GM12864 (cell line): ENCODE measurements at regions not wholly inside any gene's neighbourhood (a gene's known extent, or its start where the extent isn't known, plus 50 kb on each side); places are given as distances from the start of the nearest gene placed in this dataset.

Source experiments
- DNase-seq: peaks from one replicate; pipeline ENCODE4 v3.0.0-alpha.2; 2011; ENCODE audit warnings: low read depth
- H3K4me3 ChIP-seq: 2 replicates; pipeline ENCODE4 v1.5.1; 2011; ENCODE audit warnings: mild to moderate bottlenecking, low read depth, low read length, control low read depth
- TF ChIP-seq, protein P1 (sequence below): IDR thresholded peaks from 2 replicates; pipeline ENCODE4 v1.5.1; 2011; ENCODE audit warnings: low read depth, mild to moderate bottlenecking, moderate library complexity, low read length, control low read depth, inconsistent platforms; ENCODE audit errors: missing control alignments

DNA sequence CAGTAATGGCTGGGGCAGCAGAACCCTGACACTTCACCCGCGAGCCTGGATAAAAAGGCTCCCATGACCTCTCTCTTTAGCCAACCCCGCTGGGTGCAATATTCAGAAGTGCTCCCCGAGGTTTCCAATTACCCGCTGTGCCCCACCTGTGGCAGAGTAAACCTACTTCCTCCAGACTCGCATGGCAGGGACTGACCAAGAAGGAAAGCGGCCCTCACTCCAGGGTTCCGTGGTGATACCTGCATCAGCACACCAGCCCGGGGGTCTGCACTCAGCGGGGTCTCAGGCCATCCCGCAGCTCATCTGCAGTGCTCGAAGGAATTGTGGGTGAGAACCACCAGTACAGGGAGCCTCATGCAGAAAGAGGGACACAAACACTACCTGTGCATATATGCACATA lies 136.3 kb upstream of the FMN2 start:
- TF ChIP-seq, protein P1, sequence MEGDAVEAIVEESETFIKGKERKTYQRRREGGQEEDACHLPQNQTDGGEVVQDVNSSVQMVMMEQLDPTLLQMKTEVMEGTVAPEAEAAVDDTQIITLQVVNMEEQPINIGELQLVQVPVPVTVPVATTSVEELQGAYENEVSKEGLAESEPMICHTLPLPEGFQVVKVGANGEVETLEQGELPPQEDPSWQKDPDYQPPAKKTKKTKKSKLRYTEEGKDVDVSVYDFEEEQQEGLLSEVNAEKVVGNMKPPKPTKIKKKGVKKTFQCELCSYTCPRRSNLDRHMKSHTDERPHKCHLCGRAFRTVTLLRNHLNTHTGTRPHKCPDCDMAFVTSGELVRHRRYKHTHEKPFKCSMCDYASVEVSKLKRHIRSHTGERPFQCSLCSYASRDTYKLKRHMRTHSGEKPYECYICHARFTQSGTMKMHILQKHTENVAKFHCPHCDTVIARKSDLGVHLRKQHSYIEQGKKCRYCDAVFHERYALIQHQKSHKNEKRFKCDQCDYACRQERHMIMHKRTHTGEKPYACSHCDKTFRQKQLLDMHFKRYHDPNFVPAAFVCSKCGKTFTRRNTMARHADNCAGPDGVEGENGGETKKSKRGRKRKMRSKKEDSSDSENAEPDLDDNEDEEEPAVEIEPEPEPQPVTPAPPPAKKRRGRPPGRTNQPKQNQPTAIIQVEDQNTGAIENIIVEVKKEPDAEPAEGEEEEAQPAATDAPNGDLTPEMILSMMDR: no peak
- DNase-seq: no peak
- no peak overlapping the region for H3K4me3 ChIP-seq

DNA sequence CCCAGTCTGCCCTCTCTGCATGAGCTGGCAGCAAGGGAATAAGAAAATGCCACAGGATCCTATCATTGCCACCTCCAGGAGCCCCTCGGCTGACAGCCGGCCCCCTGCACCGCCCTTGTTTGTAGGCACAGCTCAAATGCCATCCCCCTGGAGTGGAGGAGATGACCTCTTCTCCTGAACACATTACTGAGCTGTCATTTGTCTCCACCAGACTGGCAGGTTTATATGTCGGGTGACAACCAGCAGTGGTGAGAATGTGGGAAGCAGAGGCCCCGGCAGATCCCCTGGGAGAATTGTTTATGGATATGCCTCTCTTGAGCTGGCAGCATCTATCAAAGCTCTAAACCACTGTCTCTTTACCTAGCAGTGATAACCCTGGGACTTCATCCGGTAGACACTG lies 135.4 kb upstream of the FMN2 start:
- TF ChIP-seq, protein P1: no peak
- H3K4me3 ChIP-seq: no peak overlapping the region
- no peak for DNase-seq

GRCh38 chr1:239958063-239958462 lies 133.6 kb upstream of the FMN2 start:
- no peak for DNase-seq
- TF ChIP-seq, protein P1: no peak
- H3K4me3 ChIP-seq: no peak overlapping the region

- TF ChIP-seq, protein P1: no peak
- H3K4me3 ChIP-seq: no peak overlapping the region
- no peak for DNase-seq
Observed at GRCh38 chr1:239960366-239960765, 131.3 kb upstream of the FMN2 start.

DNA sequence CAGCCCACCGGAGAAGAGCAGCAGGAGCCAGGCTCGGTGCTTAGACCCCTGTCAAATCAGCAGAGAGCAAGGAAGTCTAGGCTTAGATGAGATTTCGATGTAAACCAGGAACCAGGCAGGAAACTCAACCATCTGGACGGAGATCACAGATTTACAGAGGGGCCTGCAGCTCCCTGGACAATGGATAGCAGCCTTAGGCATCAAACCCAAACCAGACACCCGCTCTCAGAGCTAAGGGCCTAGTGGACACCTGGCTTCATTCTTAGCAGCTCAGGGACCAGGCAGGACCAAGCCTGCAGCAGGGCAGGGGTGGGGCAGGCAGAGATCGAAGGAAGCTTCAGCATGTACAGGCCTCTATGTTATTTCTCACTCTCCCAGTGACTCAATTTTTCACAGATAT lies 127.8 kb upstream of the FMN2 start:
- DNase-seq: no peak
- TF ChIP-seq, protein P1: no peak
- H3K4me3 ChIP-seq: no peak overlapping the region

GRCh38 chr1:239976130-239976968 lies 115.3 kb upstream of the FMN2 start:
- no peak overlapping the region for H3K4me3 ChIP-seq
- TF ChIP-seq, protein P1: peak; percentile 84
- DNase-seq: peak; percentile 5

DNA sequence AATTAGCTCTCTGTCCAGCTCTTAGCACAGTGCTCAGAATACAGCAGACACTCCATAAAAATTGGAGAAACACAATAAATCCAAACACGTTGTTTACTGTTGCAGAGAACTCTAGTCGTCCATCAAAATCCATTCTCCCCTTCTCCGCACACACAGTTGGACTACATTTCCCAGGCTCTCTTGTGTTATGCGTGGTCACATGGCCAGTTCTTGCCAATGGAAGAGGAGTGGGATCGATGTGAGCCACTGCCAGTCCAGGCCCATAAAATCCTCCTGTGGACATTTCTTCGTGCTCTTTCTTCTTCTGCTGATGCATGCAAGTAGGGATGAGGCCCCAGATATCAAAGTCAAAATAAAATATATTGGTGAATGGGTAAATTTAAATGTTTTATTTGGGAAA lies 114.3 kb upstream of the FMN2 start:
- H3K4me3 ChIP-seq: no peak overlapping the region
- TF ChIP-seq, protein P1: no peak
- no peak for DNase-seq
